ENCODE measurements at regions not wholly inside any gene's neighbourhood (a gene's known extent, or its start where the extent isn't known, plus 50 kb on each side); places are given as distances from the start of the nearest gene placed in this dataset.

DNA sequence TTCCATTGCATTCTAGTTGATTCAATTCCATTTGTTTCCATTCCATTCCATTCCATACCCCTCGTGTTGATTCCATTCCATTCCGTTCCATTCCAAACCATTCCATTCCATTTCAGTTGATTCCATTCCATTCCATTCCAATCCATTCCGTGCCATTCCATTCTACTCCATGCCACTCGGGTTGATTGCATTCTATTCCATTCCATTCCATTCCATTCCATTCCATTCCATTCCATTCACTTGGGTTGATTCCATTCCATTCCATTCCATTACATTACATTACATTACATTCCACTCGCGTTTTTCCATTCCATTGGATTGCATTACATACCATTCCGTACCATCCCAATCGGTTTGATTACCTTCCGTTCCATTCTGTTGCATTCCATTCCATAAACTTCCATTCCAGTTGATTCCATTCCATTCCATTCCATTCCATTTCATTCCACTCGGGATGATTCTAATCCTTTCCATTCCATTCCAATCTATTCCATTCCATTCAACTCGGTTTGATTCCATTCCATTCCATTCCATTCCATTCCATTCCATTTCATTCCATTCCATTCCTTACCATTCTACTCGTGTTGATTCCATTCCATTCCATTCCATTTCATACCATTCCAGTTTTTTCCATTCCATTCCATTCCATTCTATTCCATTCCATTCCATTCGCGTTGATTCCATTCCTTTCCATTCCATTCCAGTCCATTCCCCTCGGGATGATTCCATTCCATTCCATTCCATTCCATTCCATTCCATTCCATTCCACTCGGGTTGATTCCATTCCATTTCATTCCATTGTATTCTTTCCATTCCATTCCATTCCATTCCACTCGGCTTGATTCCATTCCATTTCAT, 1140.4 kb downstream of the RPIA start:
- TF ChIP-seq, protein P1, sequence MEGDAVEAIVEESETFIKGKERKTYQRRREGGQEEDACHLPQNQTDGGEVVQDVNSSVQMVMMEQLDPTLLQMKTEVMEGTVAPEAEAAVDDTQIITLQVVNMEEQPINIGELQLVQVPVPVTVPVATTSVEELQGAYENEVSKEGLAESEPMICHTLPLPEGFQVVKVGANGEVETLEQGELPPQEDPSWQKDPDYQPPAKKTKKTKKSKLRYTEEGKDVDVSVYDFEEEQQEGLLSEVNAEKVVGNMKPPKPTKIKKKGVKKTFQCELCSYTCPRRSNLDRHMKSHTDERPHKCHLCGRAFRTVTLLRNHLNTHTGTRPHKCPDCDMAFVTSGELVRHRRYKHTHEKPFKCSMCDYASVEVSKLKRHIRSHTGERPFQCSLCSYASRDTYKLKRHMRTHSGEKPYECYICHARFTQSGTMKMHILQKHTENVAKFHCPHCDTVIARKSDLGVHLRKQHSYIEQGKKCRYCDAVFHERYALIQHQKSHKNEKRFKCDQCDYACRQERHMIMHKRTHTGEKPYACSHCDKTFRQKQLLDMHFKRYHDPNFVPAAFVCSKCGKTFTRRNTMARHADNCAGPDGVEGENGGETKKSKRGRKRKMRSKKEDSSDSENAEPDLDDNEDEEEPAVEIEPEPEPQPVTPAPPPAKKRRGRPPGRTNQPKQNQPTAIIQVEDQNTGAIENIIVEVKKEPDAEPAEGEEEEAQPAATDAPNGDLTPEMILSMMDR (IDR thresholded peaks at IDR 0.05): no peak
- no peak for TF ChIP-seq POLR2A (IDR thresholded peaks at IDR 0.05)

Data from uterus (tissue), 2 donors.